Activated CD4-positive, alpha-beta memory T cell treated with anti-CD3 and anti-CD28 coated beads for 36 hours (primary cell): ENCODE measurements at regions not wholly inside any gene's neighbourhood (a gene's known extent, or its start where the extent isn't known, plus 50 kb on each side); places are given as distances from the start of the nearest gene placed in this dataset.

Source experiments
- CTCF ChIA-PET: fragments of 350-600 bp; sonication (Branson Sonifier 250); formaldehyde crosslinking; loops from one replicate; lab custom pipeline; 2021; ENCODE audit warnings: antibody characterized with exemption, inconsistent platforms; lab: Charles Lee
- POLR2A ChIA-PET: fragments of 350-600 bp; sonication (Branson Sonifier 250); formaldehyde crosslinking; loops from one replicate; lab custom pipeline; 2021; ENCODE audit warnings: antibody characterized with exemption; lab: Charles Lee
- DNase-seq: peaks from one replicate; pipeline ENCODE4 v3.0.0-alpha.2; 2020
- H3K27ac Mint-ChIP-seq: one replicate; pipeline ENCODE4 v1.8.0; 2021; ENCODE audit warnings: mixed read lengths
- H3K27me3 Mint-ChIP-seq: one replicate; pipeline ENCODE4 v1.8.0; 2021; ENCODE audit warnings: mixed read lengths
- H3K36me3 Mint-ChIP-seq: one replicate; pipeline ENCODE4 v1.8.0; 2021; ENCODE audit warnings: mixed read lengths
- H3K4me1 Mint-ChIP-seq: one replicate; pipeline ENCODE4 v1.8.0; 2021; ENCODE audit warnings: low read depth, mixed read lengths
- H3K4me3 Mint-ChIP-seq: one replicate; pipeline ENCODE4 v1.8.0; 2021; ENCODE audit warnings: mild to moderate bottlenecking, mixed read lengths
- H3K9me3 Mint-ChIP-seq: one replicate; pipeline ENCODE4 v1.8.0; 2021; ENCODE audit warnings: mixed read lengths
- intact Hi-C: fragments of 100-400 bp; cut with micrococcal nuclease; formaldehyde crosslinking; loops from one replicate; pipeline ENCODE4 v1.15.1; 2023

GRCh38 chr4:60863442-60863841 lies 336.7 kb upstream of the ADGRL3 start:
- CTCF ChIA-PET = no interaction called here
- no peak for DNase-seq
- intact Hi-C loops = no loop called here
- no peak overlapping the region for H3K27ac Mint-ChIP-seq
- H3K9me3 Mint-ChIP-seq = peaks cover 17% of the 10 kb centered on the region
- H3K4me1 Mint-ChIP-seq = no peaks in the 10 kb centered on the region
- no peaks in the 10 kb centered on the region for H3K27me3 Mint-ChIP-seq
- POLR2A ChIA-PET = no interaction called here
- H3K36me3 Mint-ChIP-seq = no peaks in the 10 kb centered on the region
- no peak overlapping the region for H3K4me3 Mint-ChIP-seq

- POLR2A ChIA-PET = no interaction called here
- Mint-ChIP-seq H3K27ac (no peak overlapping the region), H3K27me3 (no peaks in the 10 kb centered on the region), H3K4me1 (no peaks in the 10 kb centered on the region), H3K9me3 (peaks cover 17% of the 10 kb centered on the region), H3K4me3 (no peak overlapping the region), H3K36me3 (no peaks in the 10 kb centered on the region)
- intact Hi-C loops = no loop called here
- CTCF ChIA-PET = no interaction called here
- DNase-seq = no peak
These were observed 334.9 kb upstream of the ADGRL3 start for GRCh38 chr4:60865273-60865672.

DNA sequence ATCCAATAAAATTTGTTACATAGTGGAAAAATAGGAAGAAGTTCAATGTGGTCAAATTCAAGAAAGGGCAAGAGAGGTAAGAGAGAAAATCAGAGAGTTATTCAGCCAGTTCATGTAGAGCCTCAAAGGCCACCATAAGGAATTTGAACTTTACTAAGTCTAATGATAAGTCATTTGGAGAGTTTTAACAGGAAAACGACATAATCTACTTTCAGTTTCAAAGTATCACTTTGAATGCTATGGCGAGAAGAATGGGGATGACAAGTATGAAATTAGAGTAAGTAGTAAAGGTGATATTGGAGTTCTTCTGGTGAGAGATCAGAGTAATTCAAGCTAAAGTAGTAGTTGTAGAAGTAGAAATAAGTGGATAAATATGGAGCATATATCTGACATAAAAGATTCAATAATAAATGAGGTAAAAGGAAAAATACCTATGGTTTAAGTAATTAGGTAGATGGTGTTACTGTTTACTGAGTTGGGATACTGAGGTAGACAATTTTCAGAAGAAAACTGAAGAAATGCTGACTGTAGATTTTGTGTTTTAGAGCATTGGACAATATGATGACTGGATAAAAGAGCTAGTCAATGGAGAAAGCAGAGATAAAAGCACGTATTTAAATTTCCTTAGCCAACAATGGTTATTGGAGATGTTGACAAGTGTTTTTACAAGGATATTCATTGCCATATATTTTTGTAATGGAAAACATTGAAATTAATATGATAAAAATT lies 331.7 kb upstream of the ADGRL3 start:
- no peaks in the 10 kb centered on the region for H3K36me3 Mint-ChIP-seq
- ChIA-PET CTCF (no interaction called here), POLR2A (no interaction called here)
- DNase-seq = no peak
- no peaks in the 10 kb centered on the region for H3K27me3 Mint-ChIP-seq
- H3K4me3 Mint-ChIP-seq = no peak overlapping the region
- H3K4me1 Mint-ChIP-seq = no peaks in the 10 kb centered on the region
- peaks cover 10% of the 10 kb centered on the region for H3K9me3 Mint-ChIP-seq
- no peak overlapping the region for H3K27ac Mint-ChIP-seq
- intact Hi-C loops = no loop called here

- H3K4me3 Mint-ChIP-seq = no peak overlapping the region
- CTCF ChIA-PET = no interaction called here
- H3K9me3 Mint-ChIP-seq = peaks cover 10% of the 10 kb centered on the region
- POLR2A ChIA-PET = no interaction called here
- no peaks in the 10 kb centered on the region for H3K27me3 Mint-ChIP-seq
- intact Hi-C loops = no loop called here
- no peaks in the 10 kb centered on the region for H3K36me3 Mint-ChIP-seq
- DNase-seq = no peak
- no peak overlapping the region for H3K27ac Mint-ChIP-seq
- no peaks in the 10 kb centered on the region for H3K4me1 Mint-ChIP-seq
These were observed 320.9 kb upstream of the ADGRL3 start for GRCh38 chr4:60879135-60879701.

- DNase-seq = no peak
- Mint-ChIP-seq H3K9me3 (peaks cover 14% of the 10 kb centered on the region), H3K27me3 (no peaks in the 10 kb centered on the region), H3K4me3 (no peak overlapping the region), H3K4me1 (no peaks in the 10 kb centered on the region), H3K27ac (no peak overlapping the region), H3K36me3 (no peaks in the 10 kb centered on the region)
- ChIA-PET POLR2A (no interaction called here), CTCF (no interaction called here)
- intact Hi-C loops = no loop called here
These were observed 315.5 kb upstream of the ADGRL3 start for GRCh38 chr4:60884587-60884986.

DNA sequence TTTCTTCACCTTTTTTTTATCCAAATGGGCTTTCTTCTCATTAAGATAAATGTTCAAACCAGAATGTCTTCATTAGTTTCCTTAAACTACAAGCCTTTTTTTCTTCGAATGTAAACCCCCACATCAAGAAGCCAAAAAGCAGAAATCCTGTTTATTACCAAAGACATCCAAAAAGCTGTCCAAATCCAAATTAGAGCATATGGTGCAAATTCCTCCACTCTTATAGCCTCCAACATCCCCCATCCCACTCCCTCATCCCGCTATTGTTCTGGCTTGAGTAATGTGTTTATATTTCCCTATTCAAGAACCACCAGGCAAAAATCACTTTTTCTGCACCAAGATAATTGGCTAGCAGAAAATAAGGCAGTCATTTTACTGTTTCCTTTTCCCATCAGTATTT lies 315.1 kb upstream of the ADGRL3 start:
- H3K27ac Mint-ChIP-seq = no peak overlapping the region
- intact Hi-C loops = no loop called here
- no peak for DNase-seq
- ChIA-PET POLR2A (no interaction called here), CTCF (no interaction called here)
- H3K4me1 Mint-ChIP-seq = no peaks in the 10 kb centered on the region
- H3K27me3 Mint-ChIP-seq = no peaks in the 10 kb centered on the region
- no peaks in the 10 kb centered on the region for H3K36me3 Mint-ChIP-seq
- peaks cover 14% of the 10 kb centered on the region for H3K9me3 Mint-ChIP-seq
- no peak overlapping the region for H3K4me3 Mint-ChIP-seq

DNA sequence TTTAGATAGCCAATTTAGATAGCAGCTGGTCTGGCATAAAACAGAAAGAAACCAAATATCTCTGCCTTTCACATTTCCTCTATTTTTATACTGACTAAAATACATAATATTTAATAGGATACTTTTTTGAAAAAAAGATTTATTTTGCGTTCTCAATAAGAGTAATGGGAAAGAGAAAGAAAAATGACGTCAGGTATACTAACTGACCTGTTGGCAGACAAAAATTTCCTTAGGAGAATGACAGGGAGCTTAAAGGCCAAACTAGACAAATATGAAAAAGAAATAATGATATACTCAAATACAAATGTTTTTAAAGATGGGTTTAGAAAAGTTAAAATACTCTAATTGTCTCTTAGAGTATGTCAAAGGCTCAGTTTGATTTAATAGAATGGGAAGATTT lies 309.4 kb upstream of the ADGRL3 start:
- intact Hi-C loops = no loop called here

GRCh38 chr4:60891947-60892346 lies 308.2 kb upstream of the ADGRL3 start:
- no peaks in the 10 kb centered on the region for H3K36me3 Mint-ChIP-seq
- no peak for DNase-seq
- H3K4me3 Mint-ChIP-seq = no peak overlapping the region
- H3K9me3 Mint-ChIP-seq = peaks cover 30% of the 10 kb centered on the region
- intact Hi-C loops = no loop called here
- no peaks in the 10 kb centered on the region for H3K4me1 Mint-ChIP-seq
- H3K27me3 Mint-ChIP-seq = no peaks in the 10 kb centered on the region
- POLR2A ChIA-PET = no interaction called here
- CTCF ChIA-PET = no interaction called here
- H3K27ac Mint-ChIP-seq = no peak overlapping the region

More for the DNA sequence above, 309.4 kb upstream of the ADGRL3 start:
- Mint-ChIP-seq H3K9me3 (peaks cover 27% of the 10 kb centered on the region), H3K36me3 (no peaks in the 10 kb centered on the region), H3K4me3 (no peak overlapping the region), H3K27ac (no peak overlapping the region), H3K4me1 (no peaks in the 10 kb centered on the region), H3K27me3 (no peaks in the 10 kb centered on the region)
- DNase-seq = no peak
- CTCF ChIA-PET = no interaction called here
- POLR2A ChIA-PET = no interaction called here

DNA sequence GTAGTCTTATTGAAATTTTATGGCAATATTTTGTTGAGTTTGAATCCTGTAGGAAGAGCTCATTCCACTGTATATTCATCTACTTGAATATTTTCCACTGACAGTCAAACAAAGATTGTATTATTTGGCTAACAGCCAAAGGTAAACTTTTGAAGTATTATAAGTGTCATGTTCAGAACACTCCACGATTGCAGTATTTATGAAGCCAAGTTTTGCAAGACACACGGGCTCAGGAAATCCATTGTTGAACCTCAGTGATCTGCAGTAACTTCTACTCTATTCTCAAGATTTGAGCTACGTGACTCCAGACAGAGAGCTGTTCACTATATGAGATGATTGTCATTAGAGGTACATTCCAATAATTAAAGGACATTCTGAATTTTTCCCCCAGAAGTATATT lies 302.7 kb upstream of the ADGRL3 start:
- Mint-ChIP-seq H3K9me3 (peaks cover 20% of the 10 kb centered on the region), H3K27me3 (no peaks in the 10 kb centered on the region), H3K4me1 (no peaks in the 10 kb centered on the region), H3K36me3 (no peaks in the 10 kb centered on the region), H3K4me3 (no peak overlapping the region), H3K27ac (no peak overlapping the region)
- POLR2A ChIA-PET = no interaction called here
- no peak for DNase-seq
- intact Hi-C loops = no loop called here
- CTCF ChIA-PET = no interaction called here

DNA sequence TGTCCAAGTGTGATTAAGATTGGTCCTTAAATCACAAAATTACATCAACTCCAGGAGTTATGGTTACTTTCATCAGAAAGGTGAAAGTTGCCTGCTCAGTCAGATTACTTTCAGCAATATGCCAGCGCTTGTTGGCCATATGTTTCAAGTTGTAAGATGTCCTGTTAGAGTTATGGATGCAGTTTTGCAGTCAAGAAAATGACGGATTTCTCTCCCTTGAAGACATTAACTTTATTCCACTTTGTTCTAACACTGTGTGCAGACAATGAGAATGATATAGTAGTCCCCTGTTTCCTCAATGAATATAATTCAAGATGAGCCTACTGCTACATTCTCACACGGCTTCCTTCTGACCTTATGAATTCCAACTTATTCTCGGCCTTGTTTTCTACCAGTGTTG lies 295.0 kb upstream of the ADGRL3 start:
- Mint-ChIP-seq H3K36me3 (no peaks in the 10 kb centered on the region), H3K9me3 (peaks cover 3% of the 10 kb centered on the region), H3K27ac (no peak overlapping the region), H3K27me3 (no peaks in the 10 kb centered on the region), H3K4me1 (no peaks in the 10 kb centered on the region), H3K4me3 (no peak overlapping the region)
- no peak for DNase-seq
- intact Hi-C loops = no loop called here
- POLR2A ChIA-PET = no interaction called here
- CTCF ChIA-PET = no interaction called here

DNA sequence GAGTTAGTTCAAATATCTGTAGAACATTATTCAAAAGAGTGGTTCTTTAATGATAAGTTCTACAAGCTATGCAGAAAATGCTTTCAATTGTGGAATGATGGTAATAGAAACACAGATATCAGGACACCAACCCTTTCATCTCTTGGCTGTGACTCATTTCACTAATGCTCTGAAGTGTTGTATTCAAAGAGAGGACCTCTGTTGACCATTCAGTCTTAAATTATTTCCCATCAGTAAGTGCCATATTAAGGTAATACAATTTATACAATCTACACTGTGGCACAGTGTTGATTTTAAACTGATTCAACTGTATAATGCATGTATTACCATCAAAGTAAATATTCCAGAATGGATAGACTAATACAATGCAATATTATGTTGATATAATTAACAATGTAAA lies 289.0 kb upstream of the ADGRL3 start:
- Mint-ChIP-seq H3K36me3 (no peaks in the 10 kb centered on the region), H3K9me3 (peaks cover 3% of the 10 kb centered on the region), H3K27me3 (no peaks in the 10 kb centered on the region), H3K4me1 (no peaks in the 10 kb centered on the region), H3K27ac (no peak overlapping the region), H3K4me3 (no peak overlapping the region)
- POLR2A ChIA-PET = no interaction called here
- DNase-seq = no peak
- intact Hi-C loops = no loop called here
- CTCF ChIA-PET = no interaction called here

- Mint-ChIP-seq H3K4me3 (no peak overlapping the region), H3K36me3 (no peaks in the 10 kb centered on the region), H3K27me3 (no peaks in the 10 kb centered on the region), H3K9me3 (peaks cover 3% of the 10 kb centered on the region), H3K4me1 (no peaks in the 10 kb centered on the region), H3K27ac (no peak overlapping the region)
- no peak for DNase-seq
- POLR2A ChIA-PET = no interaction called here
- CTCF ChIA-PET = no interaction called here
- intact Hi-C loops = no loop called here
These were observed 287.1 kb upstream of the ADGRL3 start for GRCh38 chr4:60913002-60913401.

- no peak overlapping the region for H3K4me3 Mint-ChIP-seq
- no peak overlapping the region for H3K27ac Mint-ChIP-seq
- ChIA-PET CTCF (no interaction called here), POLR2A (no interaction called here)
- H3K36me3 Mint-ChIP-seq = no peaks in the 10 kb centered on the region
- intact Hi-C loops = no loop called here
- no peak for DNase-seq
- peaks cover 3% of the 10 kb centered on the region for H3K9me3 Mint-ChIP-seq
- no peaks in the 10 kb centered on the region for H3K4me1 Mint-ChIP-seq
- H3K27me3 Mint-ChIP-seq = no peaks in the 10 kb centered on the region
These were observed 286.5 kb upstream of the ADGRL3 start for GRCh38 chr4:60913671-60914070.
